Transverse colon (tissue), 4 donors: ENCODE measurements at regions not wholly inside any gene's neighbourhood (a gene's known extent, or its start where the extent isn't known, plus 50 kb on each side); places are given as distances from the start of the nearest gene placed in this dataset.

Source experiments
- DNase-seq: peaks from one replicate; pipeline ENCODE4 v3.0.0-alpha.2; 2019
- H3K27ac ChIP-seq, 4 donors: fragments of 200-600 bp; sonication (generic); 2 replicates each; pipeline ENCODE4 v1.5.1; 2016 to 2018; ENCODE audit warnings: inconsistent platforms in 4 of 4
- H3K27me3 ChIP-seq: fragments of 200-600 bp; sonication (generic); 2 replicates; pipeline ENCODE4 v1.5.1; 2017; ENCODE audit warnings: inconsistent platforms
- H3K36me3 ChIP-seq, 4 donors: fragments of 200-600 bp; sonication (generic); 2 replicates each; pipeline ENCODE4 v1.5.1; 2017 to 2019; ENCODE audit warnings: inconsistent platforms in 4 of 4
- H3K4me1 ChIP-seq, 4 donors: fragments of 200-600 bp; sonication (generic); 2 replicates each; pipeline ENCODE4 v1.5.1; 2017 to 2020; ENCODE audit warnings: inconsistent platforms in 4 of 4
- H3K4me3 ChIP-seq, 4 donors: fragments of 200-600 bp; sonication (generic); 1 replicate in 1 of 4; 2 replicates in 3 of 4; pipeline versions ENCODE4 v1.5.1 to v1.6.1; 2017 to 2019; ENCODE audit warnings: inconsistent platforms in 4 of 4
- H3K9me3 ChIP-seq, 2 donors: fragments of 200-600 bp; sonication (generic); 2 replicates each; pipeline ENCODE4 v1.5.1; 2017 to 2019; ENCODE audit warnings: inconsistent platforms in 2 of 2
- EP300 ChIP-seq: sonication (generic); formaldehyde crosslinking; IDR thresholded peaks from one replicate; pipeline ENCODE4 v1.6.1; 2017; ENCODE audit warnings: antibody characterized with exemption, low read depth
- POLR2A ChIP-seq: fragments of 450-650 bp; IDR thresholded peaks from one replicate; pipeline ENCODE4 v1.6.1; 2016; ENCODE audit warnings: antibody characterized with exemption, mild to moderate bottlenecking, moderate library complexity
- POLR2AphosphoS5 ChIP-seq, 3 donors: sonication (generic); formaldehyde crosslinking; IDR thresholded peaks; one replicate each; pipeline ENCODE4 v1.6.1; 2016; ENCODE audit warnings: antibody characterized with exemption in 3 of 3
- WGBS, 2 donors: methylation state at CpG; one replicate each; pipeline ENCODE4 v1.1.5; 2018; ENCODE audit warnings: low coverage in 1 of 2; 5-methylcytosine and 5-hydroxymethylcytosine counted together
- in situ Hi-C, 4 donors: fragments of 200-750 bp; cut with MboI; loops; one replicate each; pipeline versions ENCODE4 v1.15.0 to v1.15.1; 2017; ENCODE audit warnings: low sequenced_read_pairs in 3 of 4, low pct_ligation_motif_present in 1 of 4, low pct_unique_long_range_greater_than_20kb in 1 of 4
- intact Hi-C: fragments of 100-400 bp; cut with DNase I; formaldehyde crosslinking; loops from one replicate; pipeline ENCODE4 v1.15.1; 2023; ENCODE audit warnings: low total_unique reads
- TF ChIP-seq, protein P1 (sequence below), 5 experiments: fragments of 200-600 bp in 3 of 5; fragments of 450-650 bp in 2 of 5; sonication (generic) in 3 of 5; IDR thresholded peaks; 1 replicate in 2 of 5; 2 replicates in 3 of 5; pipeline ENCODE4 v1.5.1; 2016 to 2017; ENCODE audit warnings: antibody characterized with exemption in 5 of 5, inconsistent platforms in 3 of 5, mild to moderate bottlenecking in 2 of 5, moderate library complexity in 1 of 5

- in situ Hi-C loops: no loop called here
- no peaks in the 10 kb centered on the region for H3K36me3 ChIP-seq
- H3K27me3 ChIP-seq: no peaks in the 10 kb centered on the region
- H3K4me3 ChIP-seq: no peak overlapping the region
- WGBS, 2 donors: 31 to 35% methylated on average over 4 of the region's 4 CpGs
- no peak for DNase-seq
- H3K9me3 ChIP-seq: no peaks in the 10 kb centered on the region
- H3K27ac ChIP-seq: no peak overlapping the region
- no peaks in the 10 kb centered on the region for H3K4me1 ChIP-seq
- intact Hi-C loops: no loop called here
- no peak for TF ChIP-seq EP300
Observed at GRCh38 chr1:187928288-187928687, 1099.5 kb downstream of the PLA2G4A start.

DNA sequence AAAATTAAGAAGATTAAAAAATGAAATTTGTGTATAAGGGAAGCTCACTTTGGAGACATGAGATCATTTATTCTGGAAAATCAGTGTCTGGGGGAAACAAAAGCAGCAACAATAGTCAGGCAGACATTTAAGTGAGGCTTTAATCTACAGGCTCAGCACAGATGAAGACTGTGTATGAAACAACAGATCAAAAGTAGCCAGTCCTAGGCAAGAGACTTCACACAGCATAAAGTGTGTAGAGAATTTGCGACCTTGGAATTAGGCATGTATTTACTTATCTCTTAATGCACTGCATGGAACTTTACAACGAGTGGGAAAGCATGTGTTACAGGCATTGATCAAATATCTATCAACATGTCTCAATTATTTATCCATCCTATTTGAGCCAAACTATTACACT, 1099.9 kb downstream of the PLA2G4A start:
- TF ChIP-seq POLR2A (no peak), EP300 (no peak), POLR2AphosphoS5 (IDR thresholded peaks at IDR 0.05) (no peak)
- TF ChIP-seq, protein P1, sequence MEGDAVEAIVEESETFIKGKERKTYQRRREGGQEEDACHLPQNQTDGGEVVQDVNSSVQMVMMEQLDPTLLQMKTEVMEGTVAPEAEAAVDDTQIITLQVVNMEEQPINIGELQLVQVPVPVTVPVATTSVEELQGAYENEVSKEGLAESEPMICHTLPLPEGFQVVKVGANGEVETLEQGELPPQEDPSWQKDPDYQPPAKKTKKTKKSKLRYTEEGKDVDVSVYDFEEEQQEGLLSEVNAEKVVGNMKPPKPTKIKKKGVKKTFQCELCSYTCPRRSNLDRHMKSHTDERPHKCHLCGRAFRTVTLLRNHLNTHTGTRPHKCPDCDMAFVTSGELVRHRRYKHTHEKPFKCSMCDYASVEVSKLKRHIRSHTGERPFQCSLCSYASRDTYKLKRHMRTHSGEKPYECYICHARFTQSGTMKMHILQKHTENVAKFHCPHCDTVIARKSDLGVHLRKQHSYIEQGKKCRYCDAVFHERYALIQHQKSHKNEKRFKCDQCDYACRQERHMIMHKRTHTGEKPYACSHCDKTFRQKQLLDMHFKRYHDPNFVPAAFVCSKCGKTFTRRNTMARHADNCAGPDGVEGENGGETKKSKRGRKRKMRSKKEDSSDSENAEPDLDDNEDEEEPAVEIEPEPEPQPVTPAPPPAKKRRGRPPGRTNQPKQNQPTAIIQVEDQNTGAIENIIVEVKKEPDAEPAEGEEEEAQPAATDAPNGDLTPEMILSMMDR (IDR thresholded peaks at IDR 0.05): no peak
- Histone ChIP-seq H3K27me3 (no peaks in the 10 kb centered on the region), H3K27ac (no peak overlapping the region), H3K9me3 (no peaks in the 10 kb centered on the region), H3K4me1 (no peaks in the 10 kb centered on the region), H3K36me3 (no peaks in the 10 kb centered on the region), H3K4me3 (no peak overlapping the region)
- DNase-seq: no peak
- in situ Hi-C loops: no loop called here
- WGBS, 2 donors: 17 to 39% methylated on average over 2 of the region's 2 CpGs
- intact Hi-C loops: no loop called here

DNA sequence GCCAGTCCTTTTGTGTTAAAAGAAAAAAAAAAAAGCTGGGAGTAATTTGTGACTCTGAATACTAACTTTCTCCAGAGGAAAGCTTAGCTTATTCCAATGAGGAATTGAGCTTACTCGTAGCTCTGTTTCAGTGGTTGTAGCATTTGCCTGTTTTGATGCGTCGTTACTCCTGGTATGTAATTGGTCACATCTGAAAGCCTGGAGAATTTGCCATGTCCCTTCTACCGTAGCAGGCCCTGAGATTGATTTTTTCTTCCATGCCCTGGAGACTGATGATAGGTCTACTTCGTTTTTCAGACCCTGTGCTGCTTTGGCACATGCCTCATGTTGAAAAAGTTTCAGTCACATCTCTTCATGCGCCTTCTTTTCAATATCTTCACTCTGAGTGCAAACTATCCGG, 1103.0 kb downstream of the PLA2G4A start:
- DNase-seq: no peak
- Histone ChIP-seq H3K9me3 (no peaks in the 10 kb centered on the region), H3K36me3 (no peaks in the 10 kb centered on the region), H3K4me3 (no peak overlapping the region), H3K27me3 (no peaks in the 10 kb centered on the region), H3K4me1 (no peaks in the 10 kb centered on the region), H3K27ac (no peak overlapping the region)
- intact Hi-C loops: no loop called here
- no peak for TF ChIP-seq POLR2AphosphoS5 (IDR thresholded peaks at IDR 0.05)
- TF ChIP-seq, protein P1 (IDR thresholded peaks at IDR 0.05): no peak
- TF ChIP-seq EP300: no peak
- TF ChIP-seq POLR2A: no peak
- in situ Hi-C loops: no loop called here
- WGBS, 2 donors: 64 to 71% methylated on average over 7 of the region's 7 CpGs

DNA sequence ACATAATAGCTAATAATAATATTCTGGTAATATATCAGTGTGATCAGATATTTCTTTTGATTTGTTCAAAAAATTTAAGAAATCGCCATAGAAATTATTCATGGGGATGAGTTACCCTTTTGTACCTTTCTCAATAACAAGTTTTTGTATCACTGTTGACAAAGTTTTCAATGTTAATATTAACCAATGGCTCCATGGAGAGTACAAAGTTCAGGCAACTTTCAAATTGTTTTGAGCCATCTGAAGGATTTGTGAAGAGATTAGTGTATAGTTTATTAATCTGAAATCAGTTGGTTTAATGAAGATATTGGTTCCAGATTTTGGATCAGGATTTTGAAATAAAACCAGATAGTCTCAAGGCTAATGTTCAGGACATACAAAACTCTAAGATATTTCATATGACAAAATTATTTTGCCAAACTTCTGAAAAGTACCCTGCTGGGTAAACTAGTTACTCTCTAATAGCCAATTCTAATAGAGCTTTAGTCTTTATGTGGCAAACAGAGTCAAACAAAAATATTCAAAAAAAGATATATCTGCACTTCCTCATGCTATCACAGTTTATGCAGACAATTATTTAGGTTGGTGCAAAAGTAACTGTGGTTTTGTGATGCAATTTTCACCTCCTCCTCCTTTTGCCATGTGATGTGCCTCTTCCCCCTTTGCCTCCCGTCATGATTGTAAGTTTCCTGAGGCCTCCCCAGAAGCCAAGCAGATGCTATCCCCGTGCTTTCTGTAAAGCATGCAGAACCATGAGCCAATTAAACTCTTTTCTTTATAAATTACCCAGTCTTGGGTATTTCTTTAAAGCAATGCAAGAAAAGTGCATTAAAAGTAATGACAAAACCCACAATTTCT, 1105.0 kb downstream of the PLA2G4A start:
- intact Hi-C loops: no loop called here
- 77 to 82% methylated on average over 3 of the region's 3 CpGs for WGBS, 2 donors
- Histone ChIP-seq H3K27me3 (no peaks in the 10 kb centered on the region), H3K4me3 (no peak overlapping the region), H3K9me3 (no peaks in the 10 kb centered on the region), H3K36me3 (no peaks in the 10 kb centered on the region), H3K27ac (no peak overlapping the region), H3K4me1 (no peaks in the 10 kb centered on the region)
- TF ChIP-seq, protein P1 (IDR thresholded peaks at IDR 0.05): no peak
- no peak for TF ChIP-seq POLR2A
- no peak for TF ChIP-seq POLR2AphosphoS5 (IDR thresholded peaks at IDR 0.05)
- no peak for TF ChIP-seq EP300
- in situ Hi-C loops: no loop called here
- no peak for DNase-seq
